GM23338 (cell line): ENCODE measurements at regions not wholly inside any gene's neighbourhood (a gene's known extent, or its start where the extent isn't known, plus 50 kb on each side); places are given as distances from the start of the nearest gene placed in this dataset.

Experiments used
- ATAC-seq: fragments of 200-7000 bp; cut with Tn5 transposase; 3 replicates; pipeline ENCODE4 v1.9.1; 2020
- DNase-seq: peaks from one replicate; pipeline ENCODE4 v3.0.0-alpha.2; 2015; ENCODE audit warnings: low spot score
- H2AFZ ChIP-seq: fragments of 200-600 bp; sonication (generic); 2 replicates; pipeline ENCODE4 v1.8.0; 2016; ENCODE audit warnings: antibody characterized with exemption, mild to moderate bottlenecking, moderate library complexity
- H3F3A ChIP-seq: fragments of 200-600 bp; sonication (generic); replicated peaks from 2 replicates; pipeline ENCODE4 v1.8.0; 2017; ENCODE audit warnings: antibody characterized with exemption, mixed run types, low read depth
- H3K27ac ChIP-seq: fragments of 200-600 bp; sonication (generic); 2 replicates; pipeline ENCODE4 v1.6.1; 2016; ENCODE audit warnings: low read depth
- H3K27me3 ChIP-seq: fragments of 200-600 bp; sonication (generic); 2 replicates; pipeline ENCODE4 v1.8.0; 2016; ENCODE audit warnings: mild to moderate bottlenecking, mixed run types, moderate library complexity; ENCODE audit not compliant: insufficient read depth
- H3K36me3 ChIP-seq: fragments of 200-600 bp; sonication (generic); 2 replicates; pipeline ENCODE4 v1.8.0; 2016; ENCODE audit warnings: mild to moderate bottlenecking; ENCODE audit not compliant: insufficient read depth
- H3K4me1 ChIP-seq: fragments of 200-600 bp; sonication (generic); 2 replicates; pipeline ENCODE4 v1.8.0; 2016; ENCODE audit warnings: mild to moderate bottlenecking, moderate library complexity; ENCODE audit not compliant: insufficient read depth
- H3K4me2 ChIP-seq: fragments of 200-600 bp; sonication (generic); 2 replicates; pipeline ENCODE4 v1.7.1; 2017; ENCODE audit warnings: mixed run types
- H3K4me3 ChIP-seq: fragments of 200-600 bp; sonication (generic); 2 replicates; pipeline ENCODE4 v1.6.1; 2016; ENCODE audit warnings: mixed run types
- H3K79me2 ChIP-seq: fragments of 200-600 bp; sonication (generic); replicated peaks from 2 replicates; pipeline ENCODE4 v1.8.0; 2017; ENCODE audit warnings: mild to moderate bottlenecking; ENCODE audit not compliant: insufficient read depth
- H3K9me2 ChIP-seq: fragments of 200-600 bp; sonication (generic); 2 replicates; pipeline ENCODE4 v1.8.0; 2017; ENCODE audit not compliant: insufficient read depth
- H4K20me1 ChIP-seq: fragments of 200-600 bp; sonication (generic); replicated peaks from 2 replicates; pipeline ENCODE4 v1.8.0; 2017; ENCODE audit warnings: mild to moderate bottlenecking; ENCODE audit not compliant: insufficient read depth
- H3K27ac Mint-ChIP-seq: 2 replicates; pipeline ENCODE4 v1.8.0; 2020; ENCODE audit warnings: inconsistent platforms, mild to moderate bottlenecking, moderate library complexity, mixed read lengths
- H3K27me3 Mint-ChIP-seq: 3 replicates; pipeline ENCODE4 v1.8.0; 2022; ENCODE audit warnings: low read depth, mild to moderate bottlenecking, moderate library complexity, mixed read lengths, inconsistent platforms; ENCODE audit not compliant: insufficient read depth, poor library complexity
- H3K36me3 Mint-ChIP-seq: 3 replicates; pipeline ENCODE4 v1.8.0; 2021; ENCODE audit warnings: low read depth, mild to moderate bottlenecking, inconsistent platforms, moderate library complexity, mixed read lengths
- H3K4me1 Mint-ChIP-seq: 3 replicates; pipeline ENCODE4 v1.8.0; 2020; ENCODE audit warnings: mild to moderate bottlenecking, inconsistent platforms, mixed read lengths
- H3K4me3 Mint-ChIP-seq: 3 replicates; pipeline ENCODE4 v1.8.0; 2021; ENCODE audit warnings: moderate library complexity, mild to moderate bottlenecking, inconsistent platforms, mixed read lengths
- H3K9me3 Mint-ChIP-seq: 3 replicates; pipeline ENCODE4 v1.8.0; 2020; ENCODE audit warnings: moderate library complexity, mild to moderate bottlenecking, inconsistent platforms, mixed read lengths
- CREB1 ChIP-seq: fragments of 250-450 bp; sonication (Bioruptor Pico); IDR thresholded peaks from 2 replicates; pipeline ENCODE4 v1.5.0; 2020; ENCODE audit warnings: low read depth, mild to moderate bottlenecking, moderate library complexity
- EZH2 ChIP-seq: fragments of 200-600 bp; sonication (generic); IDR thresholded peaks from one replicate; pipeline ENCODE4 v1.8.0; 2017; ENCODE audit warnings: antibody characterized with exemption, mild to moderate bottlenecking, low read depth; ENCODE audit not compliant: unreplicated experiment
- JUNB ChIP-seq: IDR thresholded peaks from one replicate; pipeline ENCODE4 v1.6.1; 2016; ENCODE audit warnings: antibody characterized with exemption; ENCODE audit not compliant: unreplicated experiment
- NANOG ChIP-seq: IDR thresholded peaks from 2 replicates; pipeline ENCODE4 v1.6.1; 2016; ENCODE audit warnings: antibody characterized with exemption, borderline replicate concordance
- POLR2AphosphoS5 ChIP-seq: IDR thresholded peaks from 2 replicates; pipeline ENCODE4 v1.6.1; 2016; ENCODE audit warnings: antibody characterized with exemption, low read depth
- ZNF331 ChIP-seq: fragments of 250-450 bp; sonication (Bioruptor Pico); IDR thresholded peaks from 2 replicates; pipeline ENCODE4 v1.5.0; 2020; ENCODE audit warnings: low read depth, mild to moderate bottlenecking, moderate library complexity
- ZNF462 ChIP-seq: fragments of 250-450 bp; sonication (Bioruptor Pico); IDR thresholded peaks from 2 replicates; pipeline ENCODE4 v1.5.0; 2020; ENCODE audit warnings: mild to moderate bottlenecking, moderate library complexity
- TF ChIP-seq, protein P1 (sequence below): IDR thresholded peaks from 2 replicates; pipeline ENCODE4 v1.6.1; 2016; ENCODE audit warnings: antibody characterized with exemption

DNA sequence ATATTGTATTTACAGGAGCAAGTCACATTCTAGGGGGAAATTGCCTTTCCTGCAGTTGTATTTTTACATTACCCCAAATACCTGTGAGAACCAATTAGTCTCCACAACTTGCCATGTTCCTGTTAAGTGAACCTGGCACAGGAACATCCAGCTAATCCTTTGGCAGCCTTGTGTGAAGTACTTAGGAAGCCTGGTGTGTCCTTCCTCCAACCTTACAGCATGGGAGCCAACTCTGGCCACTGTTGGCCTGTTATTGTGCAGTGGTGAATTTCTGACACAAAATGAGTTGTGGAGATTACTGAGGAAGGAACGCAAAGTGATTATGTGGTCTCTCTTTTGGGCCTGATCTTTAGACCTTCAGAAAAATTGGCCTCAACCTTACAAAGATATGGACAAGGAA is 238.0 kb upstream of the PITX2 start:
- H3K27ac Mint-ChIP-seq: no peak overlapping the region
- H3K27me3 Mint-ChIP-seq: no peaks in the 10 kb centered on the region
- H3F3A ChIP-seq: no peaks in the 10 kb centered on the region
- no peak overlapping the region for H3K4me3 ChIP-seq
- no peaks in the 10 kb centered on the region for H3K9me3 Mint-ChIP-seq
- TF ChIP-seq JUNB (no peak), EZH2 (no peak), POLR2AphosphoS5 (no peak), NANOG (no peak), ZNF462 (CRISPR knock-in tag) (no peak), ZNF331 (CRISPR knock-in tag) (no peak), CREB1 (CRISPR knock-in tag) (no peak)
- TF ChIP-seq, protein P1, sequence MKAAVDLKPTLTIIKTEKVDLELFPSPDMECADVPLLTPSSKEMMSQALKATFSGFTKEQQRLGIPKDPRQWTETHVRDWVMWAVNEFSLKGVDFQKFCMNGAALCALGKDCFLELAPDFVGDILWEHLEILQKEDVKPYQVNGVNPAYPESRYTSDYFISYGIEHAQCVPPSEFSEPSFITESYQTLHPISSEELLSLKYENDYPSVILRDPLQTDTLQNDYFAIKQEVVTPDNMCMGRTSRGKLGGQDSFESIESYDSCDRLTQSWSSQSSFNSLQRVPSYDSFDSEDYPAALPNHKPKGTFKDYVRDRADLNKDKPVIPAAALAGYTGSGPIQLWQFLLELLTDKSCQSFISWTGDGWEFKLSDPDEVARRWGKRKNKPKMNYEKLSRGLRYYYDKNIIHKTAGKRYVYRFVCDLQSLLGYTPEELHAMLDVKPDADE: no peak
- no peak overlapping the region for H3K27ac ChIP-seq
- no peak overlapping the region for H3K4me2 ChIP-seq
- H4K20me1 ChIP-seq: no peaks in the 10 kb centered on the region
- H2AFZ ChIP-seq: no peak overlapping the region
- DNase-seq: no peak
- no peaks in the 10 kb centered on the region for H3K36me3 ChIP-seq
- no peaks in the 10 kb centered on the region for H3K4me1 Mint-ChIP-seq
- H3K4me3 Mint-ChIP-seq: no peak overlapping the region
- H3K36me3 Mint-ChIP-seq: no peaks in the 10 kb centered on the region
- no peaks in the 10 kb centered on the region for H3K9me2 ChIP-seq
- no peak for ATAC-seq
- H3K4me1 ChIP-seq: no peaks in the 10 kb centered on the region
- no peaks in the 10 kb centered on the region for H3K27me3 ChIP-seq
- no peaks in the 10 kb centered on the region for H3K79me2 ChIP-seq
